Left ventricle myocardium inferior (tissue), 1 donor: ENCODE measurements at regions not wholly inside any gene's neighbourhood (a gene's known extent, or its start where the extent isn't known, plus 50 kb on each side); places are given as distances from the start of the nearest gene placed in this dataset.

ENCODE experiments used
- DNase-seq: peaks from one replicate; pipeline ENCODE4 v3.0.0-alpha.2; 2020
- H3K27ac ChIP-seq: fragments of 200-600 bp; replicated peaks from 2 replicates; pipeline ENCODE4 v1.8.0; 2021
- H3K27me3 ChIP-seq: fragments of 200-600 bp; 2 replicates; pipeline ENCODE4 v1.8.0; 2021; ENCODE audit warnings: low read depth
- H3K36me3 ChIP-seq: fragments of 200-600 bp; 2 replicates; pipeline ENCODE4 v1.8.0; 2021
- H3K4me1 ChIP-seq: fragments of 200-600 bp; 2 replicates; pipeline ENCODE4 v1.8.0; 2021
- H3K4me3 ChIP-seq: fragments of 200-600 bp; 2 replicates; pipeline ENCODE4 v1.8.0; 2021; ENCODE audit warnings: mild to moderate bottlenecking, moderate library complexity
- H3K9me3 ChIP-seq: fragments of 200-600 bp; replicated peaks from 2 replicates; pipeline ENCODE4 v1.8.0; 2021
- intact Hi-C: fragments of 100-400 bp; cut with micrococcal nuclease; formaldehyde crosslinking; loops from one replicate; pipeline ENCODE4 v1.11.0; 2022
- TF ChIP-seq, protein P1 (sequence below): fragments of 200-600 bp; IDR thresholded peaks from 2 replicates; pipeline ENCODE4 v1.8.0; 2021; ENCODE audit warnings: antibody characterized with exemption, mild to moderate bottlenecking, borderline replicate concordance
- donor health status: DM: no; HTN: yes; CAD: no; lungs with severe emphysema.

DNA sequence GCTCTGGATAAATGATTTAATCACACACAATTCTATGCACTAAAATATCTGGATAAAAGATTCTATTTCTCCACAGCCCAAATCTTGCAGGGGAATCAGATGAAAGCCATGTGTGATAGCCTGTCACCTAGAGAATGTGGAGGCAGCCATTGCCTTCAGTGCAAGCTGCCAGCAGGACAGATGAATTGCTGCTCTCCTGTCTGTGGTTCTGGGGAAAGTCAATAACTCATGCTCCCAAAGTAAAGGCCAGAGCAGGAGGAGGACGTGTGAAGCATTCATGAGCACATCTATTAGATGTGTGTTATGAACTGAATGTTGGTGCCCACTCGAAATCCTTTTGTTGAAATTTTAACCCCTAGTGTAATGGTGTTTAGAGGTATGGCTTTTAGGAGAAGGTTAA, 195.1 kb downstream of the RDH14 start:
- H3K4me3 ChIP-seq: no peak overlapping the region
- intact Hi-C loops: no loop called here
- H3K9me3 ChIP-seq: no peaks in the 10 kb centered on the region
- H3K27ac ChIP-seq: no peak overlapping the region
- peaks cover 4% of the 10 kb centered on the region for H3K27me3 ChIP-seq
- H3K36me3 ChIP-seq: no peaks in the 10 kb centered on the region
- no peaks in the 10 kb centered on the region for H3K4me1 ChIP-seq
- TF ChIP-seq, protein P1, sequence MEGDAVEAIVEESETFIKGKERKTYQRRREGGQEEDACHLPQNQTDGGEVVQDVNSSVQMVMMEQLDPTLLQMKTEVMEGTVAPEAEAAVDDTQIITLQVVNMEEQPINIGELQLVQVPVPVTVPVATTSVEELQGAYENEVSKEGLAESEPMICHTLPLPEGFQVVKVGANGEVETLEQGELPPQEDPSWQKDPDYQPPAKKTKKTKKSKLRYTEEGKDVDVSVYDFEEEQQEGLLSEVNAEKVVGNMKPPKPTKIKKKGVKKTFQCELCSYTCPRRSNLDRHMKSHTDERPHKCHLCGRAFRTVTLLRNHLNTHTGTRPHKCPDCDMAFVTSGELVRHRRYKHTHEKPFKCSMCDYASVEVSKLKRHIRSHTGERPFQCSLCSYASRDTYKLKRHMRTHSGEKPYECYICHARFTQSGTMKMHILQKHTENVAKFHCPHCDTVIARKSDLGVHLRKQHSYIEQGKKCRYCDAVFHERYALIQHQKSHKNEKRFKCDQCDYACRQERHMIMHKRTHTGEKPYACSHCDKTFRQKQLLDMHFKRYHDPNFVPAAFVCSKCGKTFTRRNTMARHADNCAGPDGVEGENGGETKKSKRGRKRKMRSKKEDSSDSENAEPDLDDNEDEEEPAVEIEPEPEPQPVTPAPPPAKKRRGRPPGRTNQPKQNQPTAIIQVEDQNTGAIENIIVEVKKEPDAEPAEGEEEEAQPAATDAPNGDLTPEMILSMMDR: no peak
- DNase-seq: no peak

DNA sequence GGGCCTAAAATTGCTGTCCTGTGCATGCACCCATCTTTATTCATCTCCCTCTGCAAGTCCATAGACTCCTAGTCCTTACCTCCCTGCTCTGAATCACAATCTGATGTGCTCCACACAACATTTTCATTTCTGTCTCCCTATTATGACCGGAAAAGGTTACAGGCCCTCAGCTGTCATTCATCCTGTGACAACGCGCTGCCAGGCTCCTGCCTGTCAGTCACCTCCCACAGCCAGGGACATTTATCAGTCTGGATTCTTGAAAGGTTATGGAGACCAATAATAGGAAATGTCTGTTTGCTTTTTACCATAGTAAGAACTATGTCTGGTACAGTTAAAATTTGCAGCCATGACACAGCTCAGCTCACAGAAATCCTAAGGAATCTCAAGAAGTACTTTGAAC, 197.1 kb downstream of the RDH14 start:
- Histone ChIP-seq H3K36me3 (no peaks in the 10 kb centered on the region), H3K9me3 (no peaks in the 10 kb centered on the region), H3K27ac (no peak overlapping the region), H3K4me3 (no peak overlapping the region), H3K27me3 (no peaks in the 10 kb centered on the region), H3K4me1 (no peaks in the 10 kb centered on the region)
- intact Hi-C loops: no loop called here
- TF ChIP-seq, protein P1: no peak
- no peak for DNase-seq

DNA sequence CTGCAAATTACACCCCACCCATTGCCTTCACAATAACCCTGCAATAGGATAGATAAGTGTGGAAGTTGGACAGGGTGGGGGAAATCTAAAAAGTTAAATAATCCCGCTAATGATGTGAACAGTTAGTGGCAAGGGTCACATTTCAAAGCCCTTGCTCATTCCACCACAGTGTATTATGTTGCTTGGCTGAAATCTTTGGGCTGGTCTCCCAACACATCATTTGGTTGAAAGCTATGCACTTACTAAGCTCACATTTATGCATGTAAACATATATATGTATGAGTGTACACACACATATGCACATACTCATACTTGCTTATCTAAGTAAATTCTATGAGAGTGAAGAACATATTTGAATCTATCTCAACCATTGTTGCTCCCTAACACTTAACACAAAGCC, 197.8 kb downstream of the RDH14 start:
- H3K4me3 ChIP-seq: no peak overlapping the region
- H3K27me3 ChIP-seq: no peaks in the 10 kb centered on the region
- no peaks in the 10 kb centered on the region for H3K36me3 ChIP-seq
- H3K9me3 ChIP-seq: no peaks in the 10 kb centered on the region
- TF ChIP-seq, protein P1: no peak
- H3K4me1 ChIP-seq: no peaks in the 10 kb centered on the region
- DNase-seq: no peak
- intact Hi-C loops: no loop called here
- H3K27ac ChIP-seq: no peak overlapping the region

DNA sequence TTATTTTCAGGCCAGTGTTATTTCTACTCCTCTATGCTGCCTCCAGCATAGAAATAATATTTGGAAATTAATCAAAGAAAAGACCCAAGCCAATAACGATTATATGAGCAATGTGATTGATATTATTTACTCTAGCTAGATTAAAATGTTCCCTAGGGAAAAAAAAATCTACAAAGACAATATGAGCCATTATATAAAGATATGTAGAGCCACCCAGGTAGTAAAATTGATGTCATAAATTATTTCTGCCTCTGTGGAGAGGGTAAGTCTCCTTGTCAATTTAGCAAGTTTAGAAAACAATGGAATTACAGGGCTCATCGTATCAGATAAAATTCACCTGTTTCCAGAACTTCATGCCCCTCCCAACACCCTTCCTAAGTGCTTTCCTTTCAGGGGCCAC, 202.9 kb downstream of the RDH14 start:
- TF ChIP-seq, protein P1: no peak
- no peaks in the 10 kb centered on the region for H3K36me3 ChIP-seq
- no peak overlapping the region for H3K27ac ChIP-seq
- no peaks in the 10 kb centered on the region for H3K4me1 ChIP-seq
- H3K9me3 ChIP-seq: no peaks in the 10 kb centered on the region
- no peak for DNase-seq
- intact Hi-C loops: no loop called here
- no peaks in the 10 kb centered on the region for H3K27me3 ChIP-seq
- H3K4me3 ChIP-seq: no peak overlapping the region

DNA sequence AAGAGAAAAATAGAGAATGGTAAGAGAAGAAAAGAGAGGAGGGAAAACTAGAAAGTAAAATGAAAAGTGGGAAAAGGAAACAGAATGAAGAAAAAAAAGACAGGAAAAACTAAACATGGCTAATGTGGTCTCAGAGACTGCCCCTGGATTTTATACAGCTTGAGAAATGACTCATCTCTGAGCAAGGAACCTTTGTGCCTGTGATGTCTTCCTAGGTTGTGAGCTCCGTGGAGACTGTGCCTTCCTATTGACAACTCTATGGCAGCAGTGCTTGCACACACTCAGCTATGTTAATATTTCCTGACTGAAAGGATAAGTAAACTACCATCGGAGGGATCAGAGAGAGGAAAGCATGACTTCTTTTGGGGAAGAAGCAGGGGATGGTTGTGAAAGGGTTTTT, 203.8 kb downstream of the RDH14 start:
- H3K27me3 ChIP-seq: no peaks in the 10 kb centered on the region
- no peaks in the 10 kb centered on the region for H3K4me1 ChIP-seq
- no peaks in the 10 kb centered on the region for H3K36me3 ChIP-seq
- no peak overlapping the region for H3K4me3 ChIP-seq
- H3K27ac ChIP-seq: no peak overlapping the region
- no peak for DNase-seq
- TF ChIP-seq, protein P1: no peak
- H3K9me3 ChIP-seq: no peaks in the 10 kb centered on the region
- intact Hi-C loops: no loop called here

DNA sequence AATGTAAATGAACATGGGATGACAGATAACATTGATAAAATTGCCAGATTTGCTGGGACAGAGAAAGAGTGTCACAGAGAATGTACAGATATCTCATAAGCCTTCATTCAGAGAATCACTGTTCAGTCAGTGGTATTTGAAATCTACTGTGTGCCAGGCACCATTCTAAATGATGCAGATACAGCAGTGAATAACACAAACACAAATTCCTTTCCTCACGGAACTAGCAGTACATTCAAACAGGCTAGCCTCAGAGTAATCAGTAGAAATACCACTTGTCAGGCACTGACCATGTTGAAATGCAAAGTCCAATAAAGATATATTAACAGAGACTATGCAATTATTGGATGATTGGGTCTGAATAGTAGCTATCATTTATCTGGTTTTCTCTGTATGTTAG, 211.0 kb downstream of the RDH14 start:
- Histone ChIP-seq H3K4me3 (no peak overlapping the region), H3K27ac (no peak overlapping the region), H3K4me1 (peaks cover 8% of the 10 kb centered on the region), H3K27me3 (no peaks in the 10 kb centered on the region), H3K36me3 (no peaks in the 10 kb centered on the region), H3K9me3 (no peaks in the 10 kb centered on the region)
- intact Hi-C loops: no loop called here
- no peak for DNase-seq
- TF ChIP-seq, protein P1: no peak
